Activated T-helper 2 cell treated with anti-CD3 and anti-CD28 coated beads, Interferon-gamma antibody, Interleukin-2, Interleukin-4, amounts not matched to agents 10 μg/mL and 5 μg/mL and 100 μg/mL, durations not matched to agents 14 hours and 24 hours and 36 hours (primary cell): ENCODE measurements at regions not wholly inside any gene's neighbourhood (a gene's known extent, or its start where the extent isn't known, plus 50 kb on each side); places are given as distances from the start of the nearest gene placed in this dataset.
"Not testable (repeated sequence)": the region's sequence is repeated elsewhere in the genome, so short reads cannot be mapped to it uniquely, and the experiment has no call there.

ENCODE experiments used
- DNase-seq: peaks from one replicate; pipeline ENCODE4 v3.0.0; 2021; ENCODE audit warnings: low spot score
- H3K27ac Mint-ChIP-seq: one replicate; pipeline ENCODE4 v1.8.0; 2021; ENCODE audit warnings: mixed read lengths
- H3K27me3 Mint-ChIP-seq: one replicate; pipeline ENCODE4 v1.8.0; 2021; ENCODE audit warnings: low read depth, mixed read lengths
- H3K36me3 Mint-ChIP-seq: one replicate; pipeline ENCODE4 v1.8.0; 2021; ENCODE audit warnings: low read depth, mixed read lengths
- H3K4me1 Mint-ChIP-seq: one replicate; pipeline ENCODE4 v1.8.0; 2021; ENCODE audit warnings: low read depth, mixed read lengths
- H3K4me3 Mint-ChIP-seq: one replicate; pipeline ENCODE4 v1.8.0; 2021; ENCODE audit warnings: low read depth, mild to moderate bottlenecking, moderate library complexity, mixed read lengths
- H3K9me3 Mint-ChIP-seq: one replicate; pipeline ENCODE4 v1.8.0; 2021; ENCODE audit warnings: mixed read lengths
- intact Hi-C: fragments of 100-400 bp; cut with micrococcal nuclease; formaldehyde crosslinking; loops from one replicate; pipeline ENCODE4 v1.15.1; 2023

GRCh38 chr6:141965016-141965545 lies 167.6 kb upstream of the GJE1 start:
- DNase-seq: no peak
- Mint-ChIP-seq H3K36me3 (no peaks in the 10 kb centered on the region), H3K27me3 (no peaks in the 10 kb centered on the region), H3K4me1 (no peaks in the 10 kb centered on the region), H3K4me3 (no peak overlapping the region), H3K9me3 (no peaks in the 10 kb centered on the region), H3K27ac (no peak overlapping the region)
- intact Hi-C loops: no loop called here

- H3K27ac Mint-ChIP-seq: no peak overlapping the region
- no peaks in the 10 kb centered on the region for H3K36me3 Mint-ChIP-seq
- no peaks in the 10 kb centered on the region for H3K9me3 Mint-ChIP-seq
- no peak for DNase-seq
- no peaks in the 10 kb centered on the region for H3K27me3 Mint-ChIP-seq
- H3K4me3 Mint-ChIP-seq: no peak overlapping the region
- intact Hi-C loops: no loop called here
- H3K4me1 Mint-ChIP-seq: no peaks in the 10 kb centered on the region
Observed at GRCh38 chr6:141963543-141964295, 169.0 kb upstream of the GJE1 start.

- H3K27ac Mint-ChIP-seq: no peak overlapping the region
- intact Hi-C loops: no loop called here
- no peaks in the 10 kb centered on the region for H3K36me3 Mint-ChIP-seq
- H3K4me1 Mint-ChIP-seq: no peaks in the 10 kb centered on the region
- H3K27me3 Mint-ChIP-seq: no peaks in the 10 kb centered on the region
- peaks cover 25% of the 10 kb centered on the region for H3K9me3 Mint-ChIP-seq
- H3K4me3 Mint-ChIP-seq: no peak overlapping the region
- DNase-seq: no peak
Observed at GRCh38 chr6:141957271-141957670, 175.5 kb upstream of the GJE1 start.

- no peaks in the 10 kb centered on the region for H3K4me1 Mint-ChIP-seq
- no peak overlapping the region for H3K4me3 Mint-ChIP-seq
- no peaks in the 10 kb centered on the region for H3K36me3 Mint-ChIP-seq
- no peak for DNase-seq
- no peak overlapping the region for H3K27ac Mint-ChIP-seq
- no peaks in the 10 kb centered on the region for H3K27me3 Mint-ChIP-seq
- peaks cover 29% of the 10 kb centered on the region for H3K9me3 Mint-ChIP-seq
- intact Hi-C loops: no loop called here
Observed at GRCh38 chr6:141956868-141957267, 175.9 kb upstream of the GJE1 start.

- Mint-ChIP-seq H3K36me3 (no peaks in the 10 kb centered on the region), H3K9me3 (peaks cover 30% of the 10 kb centered on the region), H3K27me3 (no peaks in the 10 kb centered on the region), H3K27ac (no peak overlapping the region), H3K4me3 (no peak overlapping the region), H3K4me1 (no peaks in the 10 kb centered on the region)
- no peak for DNase-seq
- intact Hi-C loops: no loop called here
Observed at GRCh38 chr6:141956046-141956761, 176.5 kb upstream of the GJE1 start.

GRCh38 chr6:141953072-141953471 lies 179.7 kb upstream of the GJE1 start:
- Mint-ChIP-seq H3K27ac (no peak overlapping the region), H3K36me3 (no peaks in the 10 kb centered on the region), H3K4me1 (no peaks in the 10 kb centered on the region), H3K9me3 (peaks cover 30% of the 10 kb centered on the region), H3K27me3 (no peaks in the 10 kb centered on the region), H3K4me3 (no peak overlapping the region)
- intact Hi-C loops: no loop called here
- no peak for DNase-seq

- Mint-ChIP-seq H3K4me1 (no peaks in the 10 kb centered on the region), H3K36me3 (no peaks in the 10 kb centered on the region), H3K27ac (no peak overlapping the region), H3K27me3 (no peaks in the 10 kb centered on the region), H3K4me3 (no peak overlapping the region), H3K9me3 (peaks cover 8% of the 10 kb centered on the region)
- intact Hi-C loops: no loop called here
- no peak for DNase-seq
Observed at GRCh38 chr6:141946502-141946901, 186.2 kb upstream of the GJE1 start.

- no peak overlapping the region for H3K27ac Mint-ChIP-seq
- intact Hi-C loops: no loop called here
- H3K27me3 Mint-ChIP-seq: no peaks in the 10 kb centered on the region
- no peaks in the 10 kb centered on the region for H3K4me1 Mint-ChIP-seq
- H3K36me3 Mint-ChIP-seq: no peaks in the 10 kb centered on the region
- H3K9me3 Mint-ChIP-seq: peaks cover 8% of the 10 kb centered on the region
- DNase-seq: no peak
- H3K4me3 Mint-ChIP-seq: no peak overlapping the region
Observed at GRCh38 chr6:141938664-141939063, 194.1 kb upstream of the GJE1 start.

GRCh38 chr6:141932685-141933084 lies 200.0 kb upstream of the GJE1 start:
- intact Hi-C loops: no loop called here
- no peaks in the 10 kb centered on the region for H3K9me3 Mint-ChIP-seq
- no peak overlapping the region for H3K27ac Mint-ChIP-seq
- H3K4me3 Mint-ChIP-seq: no peak overlapping the region
- H3K4me1 Mint-ChIP-seq: no peaks in the 10 kb centered on the region
- DNase-seq: no peak
- H3K36me3 Mint-ChIP-seq: no peaks in the 10 kb centered on the region
- no peaks in the 10 kb centered on the region for H3K27me3 Mint-ChIP-seq

GRCh38 chr6:141926200-141926900 lies 206.4 kb upstream of the GJE1 start:
- H3K27ac Mint-ChIP-seq, H3K4me1 Mint-ChIP-seq, H3K27me3 Mint-ChIP-seq, H3K36me3 Mint-ChIP-seq, H3K4me3 Mint-ChIP-seq, DNase-seq, intact Hi-C loops, H3K9me3 Mint-ChIP-seq: not testable (repeated sequence)

GRCh38 chr6:141925001-141925400 lies 207.7 kb upstream of the GJE1 start:
- intact Hi-C loops: no loop called here
- Mint-ChIP-seq H3K4me1 (no peaks in the 10 kb centered on the region), H3K36me3 (no peaks in the 10 kb centered on the region), H3K27ac (no peak overlapping the region), H3K27me3 (no peaks in the 10 kb centered on the region), H3K9me3 (peaks cover 9% of the 10 kb centered on the region), H3K4me3 (no peak overlapping the region)
- DNase-seq: no peak

- Mint-ChIP-seq H3K27ac (no peak overlapping the region), H3K9me3 (peaks cover 9% of the 10 kb centered on the region), H3K36me3 (no peaks in the 10 kb centered on the region), H3K4me3 (no peak overlapping the region), H3K4me1 (no peaks in the 10 kb centered on the region), H3K27me3 (no peaks in the 10 kb centered on the region)
- no peak for DNase-seq
- intact Hi-C loops: no loop called here
Observed at GRCh38 chr6:141922898-141923297, 209.8 kb upstream of the GJE1 start.
